ENCODE measurements at regions not wholly inside any gene's neighbourhood (a gene's known extent, or its start where the extent isn't known, plus 50 kb on each side); places are given as distances from the start of the nearest gene placed in this dataset.

DNA sequence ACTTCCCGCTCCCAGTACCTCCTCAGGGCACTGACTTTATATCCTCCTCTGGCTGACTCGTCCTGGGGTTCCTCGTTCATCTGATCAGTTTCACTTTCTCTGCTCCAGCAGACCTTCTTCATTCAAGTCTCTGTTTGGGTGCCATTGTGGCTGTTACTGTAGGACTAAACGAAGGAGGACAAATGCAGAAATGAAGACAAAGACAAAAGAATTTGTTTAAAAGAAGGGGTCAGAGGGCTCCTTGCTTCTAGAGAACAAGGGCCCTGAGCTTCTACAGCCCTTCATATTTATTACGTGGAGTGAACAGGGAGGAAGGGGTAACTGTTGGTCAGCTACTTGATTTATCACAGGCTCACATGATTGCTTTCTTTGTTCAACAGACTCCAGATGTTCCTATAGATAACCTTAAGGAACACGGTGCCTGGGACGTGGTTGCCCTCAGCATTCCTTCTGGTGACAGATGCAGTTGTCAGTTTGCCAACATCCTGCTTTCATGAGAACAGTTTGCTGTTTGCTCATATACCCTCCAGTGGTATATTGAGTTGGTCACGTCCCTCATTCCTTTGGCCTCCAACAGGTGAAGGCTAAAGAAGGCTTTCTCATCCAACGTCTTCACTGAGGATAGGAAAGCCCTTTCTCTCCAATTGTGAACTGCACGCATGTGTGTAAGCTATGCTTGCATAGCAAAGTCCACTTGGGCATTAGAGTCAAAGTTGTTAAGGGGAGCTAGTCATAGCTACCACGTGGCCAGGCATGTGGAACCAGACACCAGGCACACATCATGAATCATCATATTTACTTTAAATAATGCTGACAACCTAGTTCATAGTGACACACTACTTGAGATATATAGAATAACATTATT, 69.1 kb upstream of the BTN3A2 start:
- H3K4me1 Mint-ChIP-seq (ENCODE audit: low read depth) = peaks cover 25% of the 10 kb centered on the region
- H3K9me3 Mint-ChIP-seq = no peaks in the 10 kb centered on the region
- peaks cover 2% of the 10 kb centered on the region for H3K27me3 Mint-ChIP-seq
- POLR2A ChIA-PET = interaction anchor here (1.4 kb wide), 1 partner anchor 14 kb away, joined by 5 read pairs; no protein-coding TSS in a partner anchor
- no peaks in the 10 kb centered on the region for H3K36me3 Mint-ChIP-seq (ENCODE audit: low read depth)
- no peak for DNase-seq
- H3K27ac Mint-ChIP-seq = no peak overlapping the region
- intact Hi-C loops (cut with micrococcal nuclease) = no loop called here
- TF ChIP-seq, protein P1, sequence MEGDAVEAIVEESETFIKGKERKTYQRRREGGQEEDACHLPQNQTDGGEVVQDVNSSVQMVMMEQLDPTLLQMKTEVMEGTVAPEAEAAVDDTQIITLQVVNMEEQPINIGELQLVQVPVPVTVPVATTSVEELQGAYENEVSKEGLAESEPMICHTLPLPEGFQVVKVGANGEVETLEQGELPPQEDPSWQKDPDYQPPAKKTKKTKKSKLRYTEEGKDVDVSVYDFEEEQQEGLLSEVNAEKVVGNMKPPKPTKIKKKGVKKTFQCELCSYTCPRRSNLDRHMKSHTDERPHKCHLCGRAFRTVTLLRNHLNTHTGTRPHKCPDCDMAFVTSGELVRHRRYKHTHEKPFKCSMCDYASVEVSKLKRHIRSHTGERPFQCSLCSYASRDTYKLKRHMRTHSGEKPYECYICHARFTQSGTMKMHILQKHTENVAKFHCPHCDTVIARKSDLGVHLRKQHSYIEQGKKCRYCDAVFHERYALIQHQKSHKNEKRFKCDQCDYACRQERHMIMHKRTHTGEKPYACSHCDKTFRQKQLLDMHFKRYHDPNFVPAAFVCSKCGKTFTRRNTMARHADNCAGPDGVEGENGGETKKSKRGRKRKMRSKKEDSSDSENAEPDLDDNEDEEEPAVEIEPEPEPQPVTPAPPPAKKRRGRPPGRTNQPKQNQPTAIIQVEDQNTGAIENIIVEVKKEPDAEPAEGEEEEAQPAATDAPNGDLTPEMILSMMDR (IDR thresholded peaks at IDR 0.05) = no peak
- no peak for ATAC-seq
- H3K4me3 Mint-ChIP-seq = peak overlapping the region; percentile 6
- CTCF ChIA-PET = no interaction called here

DNA sequence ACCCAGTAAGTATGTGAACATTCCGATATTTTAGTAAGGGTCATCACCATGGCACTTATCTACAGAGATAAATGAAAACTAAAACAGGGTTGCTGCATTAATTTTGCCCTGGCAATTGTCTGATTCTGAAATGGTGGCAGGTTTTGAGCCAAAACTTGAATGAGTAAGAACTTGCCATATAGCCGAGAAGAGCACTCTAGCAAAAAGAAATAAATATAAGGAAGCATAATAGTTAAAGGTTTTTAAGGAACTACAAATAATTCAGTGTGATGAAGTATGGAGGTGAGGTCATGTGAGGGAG, 68.5 kb upstream of the BTN3A2 start:
- TF ChIP-seq, protein P1 (IDR thresholded peaks at IDR 0.05) = no peak
- H3K4me3 Mint-ChIP-seq = no peak overlapping the region
- no peaks in the 10 kb centered on the region for H3K36me3 Mint-ChIP-seq (ENCODE audit: low read depth)
- CTCF ChIA-PET = no interaction called here
- peaks cover 30% of the 10 kb centered on the region for H3K4me1 Mint-ChIP-seq (ENCODE audit: low read depth)
- POLR2A ChIA-PET = interaction anchor here (1.6 kb wide), 1 partner anchor 13 kb away, joined by 4 read pairs; no protein-coding TSS in a partner anchor
- ATAC-seq (no peak), DNase-seq (no peak)
- intact Hi-C loops (cut with micrococcal nuclease) = no loop called here
- H3K9me3 Mint-ChIP-seq = no peaks in the 10 kb centered on the region
- H3K27ac Mint-ChIP-seq = no peak overlapping the region
- peaks cover 2% of the 10 kb centered on the region for H3K27me3 Mint-ChIP-seq

DNA sequence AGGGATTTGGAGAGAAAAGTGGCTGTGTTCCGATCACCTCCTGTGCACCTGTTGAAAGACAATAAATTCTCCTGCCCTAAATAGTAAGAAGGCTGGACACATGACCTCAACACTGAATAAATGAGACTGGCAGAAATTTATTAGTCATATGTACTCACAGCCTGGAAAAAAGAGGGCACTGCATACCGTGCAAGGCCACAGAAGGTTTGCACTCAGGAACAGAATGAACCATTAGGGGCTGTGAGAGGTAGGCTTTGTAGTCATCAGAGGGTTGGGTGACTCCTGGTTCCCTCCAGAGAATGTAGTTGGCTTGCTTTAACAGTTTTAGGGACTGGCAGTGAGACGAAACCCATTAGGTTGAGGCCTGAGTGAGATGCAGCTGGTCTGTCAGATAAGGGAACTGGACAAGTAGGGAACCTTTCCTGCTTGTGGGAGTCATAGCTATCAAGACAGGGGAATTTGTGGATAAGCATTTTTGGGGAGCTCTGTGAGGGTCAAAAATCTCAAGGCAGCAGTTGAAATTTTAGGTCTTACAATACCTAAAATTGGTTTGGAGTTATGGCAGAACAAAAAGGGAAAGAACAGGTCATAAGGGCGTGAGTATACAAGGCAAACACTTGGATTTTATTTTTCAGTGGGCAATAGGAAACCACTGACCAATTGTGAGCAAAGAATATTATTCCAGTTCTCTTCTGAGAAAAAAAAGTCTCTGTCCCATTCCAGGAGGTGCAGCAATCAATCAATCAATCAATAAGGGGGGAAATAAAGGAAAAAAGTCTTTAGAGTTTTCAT, 67.9 kb upstream of the BTN3A2 start:
- ATAC-seq (peak; percentile 17), DNase-seq (no peak)
- H3K4me1 Mint-ChIP-seq (ENCODE audit: low read depth) = peaks cover 34% of the 10 kb centered on the region
- intact Hi-C loops (cut with micrococcal nuclease) = no loop called here
- no peaks in the 10 kb centered on the region for H3K36me3 Mint-ChIP-seq (ENCODE audit: low read depth)
- peaks cover 2% of the 10 kb centered on the region for H3K27me3 Mint-ChIP-seq
- no peaks in the 10 kb centered on the region for H3K9me3 Mint-ChIP-seq
- POLR2A ChIA-PET = interaction anchor here (1.6 kb wide), 1 partner anchor 12 kb away, joined by 4 read pairs; no protein-coding TSS in a partner anchor
- CTCF ChIA-PET = no interaction called here
- TF ChIP-seq, protein P1 (IDR thresholded peaks at IDR 0.05) = no peak
- H3K4me3 Mint-ChIP-seq = no peak overlapping the region
- no peak overlapping the region for H3K27ac Mint-ChIP-seq

DNA sequence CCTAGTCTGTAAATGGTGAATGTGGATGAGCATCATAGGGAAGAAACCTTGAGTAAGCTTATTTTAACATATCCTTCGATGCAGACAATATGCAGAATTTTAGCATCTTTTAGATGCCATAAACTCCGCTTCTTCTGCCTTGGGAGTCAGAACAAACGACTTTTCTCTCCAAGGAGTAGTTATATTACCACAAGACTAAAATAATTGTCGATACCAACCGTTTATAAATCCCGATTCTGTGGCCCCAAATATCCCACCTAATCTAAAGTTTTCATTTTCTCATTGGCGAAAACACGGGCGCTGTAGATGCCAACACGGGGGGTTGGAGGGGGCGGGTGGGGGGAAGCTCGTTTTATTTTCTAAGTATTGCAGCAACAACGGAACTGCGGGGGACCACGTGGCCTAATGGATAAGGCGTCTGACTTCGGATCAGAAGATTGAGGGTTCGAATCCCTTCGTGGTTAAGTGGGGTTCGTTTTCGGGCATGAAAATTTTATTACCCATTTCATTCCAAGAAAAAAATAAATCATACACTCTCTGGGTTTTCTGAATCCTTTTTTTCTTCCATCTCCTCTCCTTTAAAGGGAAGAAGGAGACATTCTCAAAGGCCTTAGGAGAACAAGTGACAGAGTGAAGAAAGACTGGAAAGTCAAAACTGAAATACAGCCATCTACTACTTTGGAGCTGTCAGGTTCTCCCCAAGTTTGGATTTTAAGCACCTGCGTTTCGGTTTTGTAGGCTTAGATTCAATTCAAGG, 65.5 kb upstream of the BTN3A2 start:
- Mint-ChIP-seq H3K4me3 (no peak overlapping the region), H3K36me3 (ENCODE audit: low read depth) (no peaks in the 10 kb centered on the region), H3K27ac (no peak overlapping the region), H3K27me3 (peaks cover 2% of the 10 kb centered on the region), H3K4me1 (ENCODE audit: low read depth) (peaks cover 39% of the 10 kb centered on the region), H3K9me3 (peaks cover 1% of the 10 kb centered on the region)
- intact Hi-C loops (cut with micrococcal nuclease) = no loop called here
- DNase-seq (no peak), ATAC-seq (no peak)
- CTCF ChIA-PET = interaction anchor here (1.6 kb wide), 1 partner anchor 23 kb away, joined by 3 read pairs; no protein-coding TSS in a partner anchor
- TF ChIP-seq, protein P1 (IDR thresholded peaks at IDR 0.05) = no peak
- POLR2A ChIA-PET = interaction anchor here (0.9 to 2.8 kb wide), 6 partner anchors 10 to 53 kb away, joined by 3 to 23 read pairs (median 4); a partner anchor contains a TSS

All from activated CD8-positive, alpha-beta T cell treated with anti-CD3 and anti-CD28 coated beads for 36 hours (primary cell).